HEK293T (cell line): ENCODE measurements at regions not wholly inside any gene's neighbourhood (a gene's known extent, or its start where the extent isn't known, plus 50 kb on each side); places are given as distances from the start of the nearest gene placed in this dataset.

Experiments
- CTCF ChIA-PET: fragments of 350-600 bp; formaldehyde crosslinking; extraction: SDS; loops from one replicate; lab custom pipeline; 2021; ENCODE audit warnings: antibody characterized with exemption, inconsistent platforms; lab: Yijun Ruan, JAX
- POLR2A ChIA-PET: fragments of 350-600 bp; formaldehyde crosslinking; extraction: SDS; loops from one replicate; lab custom pipeline; 2020; ENCODE audit warnings: antibody characterized with exemption, inconsistent platforms; lab: Yijun Ruan, JAX
- DNase-seq: peaks from one replicate; pipeline ENCODE4 v3.0.0; 2012; ENCODE audit warnings: mixed read lengths; ENCODE audit errors: extremely low spot score
- ARNT ChIP-seq: fragments of 450-650 bp; IDR thresholded peaks from 2 replicates; pipeline ENCODE4 v1.6.1; 2017; ENCODE audit warnings: mild to moderate bottlenecking
- BHLHE40 ChIP-seq: fragments of 450-650 bp; IDR thresholded peaks from 2 replicates; pipeline ENCODE4 v1.6.1; 2016; ENCODE audit warnings: mild to moderate bottlenecking, moderate library complexity, borderline replicate concordance
- CTBP1 ChIP-seq: fragments of 450-650 bp; IDR thresholded peaks from 2 replicates; pipeline ENCODE4 v1.6.1; 2016; ENCODE audit warnings: borderline replicate concordance
- ELF4 ChIP-seq: fragments of 450-650 bp; IDR thresholded peaks from 2 replicates; pipeline ENCODE4 v1.6.1; 2017; ENCODE audit warnings: antibody characterized with exemption
- FOXA1 ChIP-seq: fragments of 450-650 bp; IDR thresholded peaks from 2 replicates; pipeline ENCODE4 v1.6.1; 2016; ENCODE audit warnings: mild to moderate bottlenecking
- FOXK2 ChIP-seq: fragments of 450-650 bp; IDR thresholded peaks from 2 replicates; pipeline ENCODE4 v1.6.1; 2016; ENCODE audit warnings: mild to moderate bottlenecking
- FOXM1 ChIP-seq: fragments of 450-650 bp; IDR thresholded peaks from 2 replicates; pipeline ENCODE4 v1.6.1; 2017; ENCODE audit warnings: mild to moderate bottlenecking, borderline replicate concordance
- HDGF ChIP-seq: fragments of 450-650 bp; IDR thresholded peaks from 2 replicates; pipeline ENCODE4 v1.6.1; 2017; ENCODE audit warnings: antibody characterized with exemption, borderline replicate concordance
- L3MBTL2 ChIP-seq: fragments of 450-650 bp; conservative IDR thresholded peaks from 2 replicates; pipeline ENCODE4 v1.6.1; 2016; ENCODE audit warnings: mild to moderate bottlenecking
- LEF1 ChIP-seq: fragments of 450-650 bp; IDR thresholded peaks from 2 replicates; pipeline ENCODE4 v1.6.1; 2017; ENCODE audit warnings: mild to moderate bottlenecking, borderline replicate concordance
- NFRKB ChIP-seq: fragments of 450-650 bp; IDR thresholded peaks from 2 replicates; pipeline ENCODE4 v1.6.1; 2016; ENCODE audit warnings: mild to moderate bottlenecking, moderate library complexity
- PKNOX1 ChIP-seq: fragments of 450-650 bp; IDR thresholded peaks from 2 replicates; pipeline ENCODE4 v1.6.1; 2016
- SP1 ChIP-seq: fragments of 450-650 bp; IDR thresholded peaks from 2 replicates; pipeline ENCODE4 v1.6.1; 2017
- SUZ12 ChIP-seq: fragments of 450-650 bp; IDR thresholded peaks from 2 replicates; pipeline ENCODE4 v1.6.1; 2016; ENCODE audit warnings: mild to moderate bottlenecking
- TARDBP ChIP-seq: fragments of 450-650 bp; IDR thresholded peaks from 2 replicates; pipeline ENCODE4 v1.6.1; 2016
- ZNF384 ChIP-seq: fragments of 450-650 bp; IDR thresholded peaks from 2 replicates; pipeline ENCODE4 v1.6.1; 2016

DNA sequence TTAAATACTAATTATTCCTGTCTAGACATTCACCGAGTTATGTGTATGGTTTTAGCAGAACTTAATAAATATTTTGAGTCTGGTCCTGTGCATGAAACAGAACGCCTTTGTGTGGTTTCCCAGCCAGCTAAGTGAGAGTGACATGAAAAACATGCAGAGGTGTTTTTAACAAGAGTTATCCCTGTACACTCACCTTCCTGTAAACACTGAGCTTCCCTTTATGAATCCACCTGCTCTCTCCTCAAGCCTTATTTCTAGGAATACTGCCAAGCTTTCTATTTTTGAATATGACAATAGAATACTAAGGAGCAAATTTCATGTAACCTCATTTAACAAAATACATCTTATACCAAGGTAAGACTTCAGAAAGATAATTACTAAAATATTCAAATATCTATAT lies 270.3 kb upstream of the CTSO start:
- no peak for DNase-seq
- ChIA-PET POLR2A (no interaction called here), CTCF (no interaction called here)
- TF ChIP-seq FOXA1 = no peak
- TF ChIP-seq L3MBTL2 = no peak
- TF ChIP-seq ELF4 = no peak
- TF ChIP-seq PKNOX1 = no peak
- no peak for TF ChIP-seq SP1
- TF ChIP-seq SUZ12 = no peak

DNA sequence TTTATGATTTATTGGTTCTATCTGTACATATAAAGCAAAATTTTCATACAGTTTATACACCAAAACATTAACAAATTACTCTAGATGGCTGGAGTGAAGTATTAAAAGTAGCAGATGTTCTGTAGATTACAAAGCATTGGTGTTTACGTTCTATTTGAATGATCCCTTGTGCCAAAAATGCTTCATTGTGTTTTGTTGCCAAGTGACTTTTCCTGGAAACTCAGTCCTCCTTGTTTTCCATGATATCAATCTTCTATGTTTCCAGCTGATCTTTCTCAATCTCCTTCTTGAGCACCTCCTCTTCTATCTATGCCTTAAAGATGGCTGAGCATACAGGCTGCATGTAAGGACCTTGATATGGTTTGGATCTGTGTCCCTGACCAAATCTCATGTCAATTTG lies 263.6 kb upstream of the CTSO start:
- ChIA-PET CTCF (no interaction called here), POLR2A (no interaction called here)
- TF ChIP-seq NFRKB (no peak), BHLHE40 (no peak), CTBP1 (no peak), L3MBTL2 (no peak), FOXK2 (no peak), TARDBP (no peak), SP1 (no peak), FOXA1 (no peak), LEF1 (no peak), ZNF384 (no peak), FOXM1 (no peak), PKNOX1 (no peak), SUZ12 (no peak), ELF4 (no peak), HDGF (no peak), ARNT (no peak)
- DNase-seq = no peak

DNA sequence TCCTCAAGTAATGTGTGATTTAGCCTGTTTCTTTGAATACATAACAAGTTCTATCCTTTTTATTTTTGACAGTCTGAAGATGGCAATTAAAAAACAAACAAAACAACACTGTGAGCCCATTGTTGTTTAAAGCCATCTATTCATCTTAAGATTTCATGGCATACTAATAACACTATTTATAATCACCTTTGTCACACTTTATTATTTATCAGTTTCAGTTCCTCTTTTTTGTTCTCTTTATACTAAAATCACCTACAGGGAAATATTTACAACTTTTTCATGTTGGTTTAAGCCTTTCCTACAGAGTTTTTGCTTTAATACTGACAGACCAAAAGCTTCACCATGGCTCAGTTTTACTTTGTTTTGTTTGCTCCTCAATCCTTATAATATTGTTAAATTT lies 247.4 kb upstream of the CTSO start:
- ChIA-PET POLR2A (no interaction called here), CTCF (no interaction called here)
- DNase-seq = no peak
- TF ChIP-seq SP1 (no peak), ARNT (no peak), L3MBTL2 (no peak), NFRKB (no peak), FOXA1 (no peak), BHLHE40 (no peak), TARDBP (no peak), HDGF (no peak)

- ChIA-PET CTCF (no interaction called here), POLR2A (no interaction called here)
- TF ChIP-seq TARDBP (no peak), CTBP1 (no peak), SUZ12 (no peak), SP1 (no peak), BHLHE40 (no peak), NFRKB (no peak), ELF4 (no peak), ZNF384 (no peak), PKNOX1 (no peak), ARNT (no peak), FOXK2 (no peak), LEF1 (no peak), FOXA1 (no peak), L3MBTL2 (no peak)
Measured at GRCh38 chr4:156198511-156198910, 244.8 kb upstream of the CTSO start.

DNA sequence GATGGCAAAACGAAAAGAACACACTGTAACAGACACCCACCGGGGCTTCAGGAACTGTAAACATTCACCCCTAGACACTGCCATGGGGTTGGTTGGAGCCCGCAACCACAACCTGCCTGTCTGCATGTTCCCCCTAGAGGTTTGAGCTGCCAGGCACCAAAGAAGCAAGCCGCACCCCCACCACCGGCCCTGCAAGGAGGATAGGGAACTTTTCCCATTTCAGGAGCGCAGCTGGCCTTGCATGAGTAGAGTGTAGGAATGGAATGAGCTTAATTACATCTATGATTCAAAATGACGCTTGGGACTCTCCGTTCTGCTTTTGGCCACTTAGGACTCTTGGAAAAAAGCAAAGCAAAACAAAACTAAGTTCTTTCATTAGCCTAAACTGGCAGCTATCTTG lies 243.6 kb upstream of the CTSO start:
- ChIA-PET CTCF (no interaction called here), POLR2A (no interaction called here)
- no peak for TF ChIP-seq CTBP1
- TF ChIP-seq FOXA1 = no peak
- TF ChIP-seq FOXK2 = no peak
- TF ChIP-seq BHLHE40 = no peak
- no peak for TF ChIP-seq SUZ12
- no peak for TF ChIP-seq LEF1
- no peak for TF ChIP-seq ZNF384
- no peak for TF ChIP-seq HDGF
- TF ChIP-seq ARNT = no peak
- TF ChIP-seq L3MBTL2 = no peak
- TF ChIP-seq SP1 = no peak
- TF ChIP-seq NFRKB = no peak
- TF ChIP-seq TARDBP = no peak
- TF ChIP-seq FOXM1 = no peak
- TF ChIP-seq ELF4 = no peak
- TF ChIP-seq PKNOX1 = no peak
- no peak for DNase-seq

More at GRCh38 chr4:156198511-156198910, 244.8 kb upstream of the CTSO start:
- DNase-seq = no peak

- no peak for DNase-seq
- TF ChIP-seq CTBP1 = no peak
- no peak for TF ChIP-seq BHLHE40
- TF ChIP-seq HDGF = no peak
- no peak for TF ChIP-seq NFRKB
- no peak for TF ChIP-seq FOXA1
- TF ChIP-seq ELF4 = no peak
- TF ChIP-seq ARNT = no peak
- TF ChIP-seq SUZ12 = no peak
- no peak for TF ChIP-seq TARDBP
- no peak for TF ChIP-seq PKNOX1
- no peak for TF ChIP-seq LEF1
- TF ChIP-seq FOXK2 = no peak
- no peak for TF ChIP-seq SP1
- ChIA-PET CTCF (no interaction called here), POLR2A (no interaction called here)
Measured at GRCh38 chr4:156196722-156197121, 243.1 kb upstream of the CTSO start.
